ENCODE measurements at regions not wholly inside any gene's neighbourhood (a gene's known extent, or its start where the extent isn't known, plus 50 kb on each side); places are given as distances from the start of the nearest gene placed in this dataset.
"Not testable (repeated sequence)": the region's sequence is repeated elsewhere in the genome, so short reads cannot be mapped to it uniquely, and the experiment has no call there.

- Histone ChIP-seq H4K20me1 (ENCODE audit: insufficient read depth, low read length, poor library complexity, severe bottlenecking) (no peaks in the 10 kb centered on the region), H3K36me3 (ENCODE audit: insufficient read depth, low read length) (no peaks in the 10 kb centered on the region), H3K4me1 (ENCODE audit: insufficient read depth, low read length, poor library complexity, severe bottlenecking) (no peaks in the 10 kb centered on the region), H2AFZ (ENCODE audit: low read length) (no peak overlapping the region), H3K79me2 (ENCODE audit: insufficient read depth, low read length) (no peaks in the 10 kb centered on the region), H3K9ac (ENCODE audit: low read depth, low read length, poor library complexity, severe bottlenecking) (no peak overlapping the region), H3K9me3 (ENCODE audit: insufficient read depth, low read depth, low read length) (no peaks in the 10 kb centered on the region), H3K27me3 (ENCODE audit: insufficient read depth, low read length, poor library complexity, severe bottlenecking) (no peaks in the 10 kb centered on the region), H3K4me3 (ENCODE audit: low read length, poor library complexity, severe bottlenecking) (no peak overlapping the region), H3F3A (ENCODE audit: low read depth) (no peaks in the 10 kb centered on the region), H3K9me2 (replicated peaks; ENCODE audit: low read depth, low read length) (no peaks in the 10 kb centered on the region), H3K4me2 (ENCODE audit: low read depth, low read length, poor library complexity, severe bottlenecking) (no peak overlapping the region)
- no peak for TF ChIP-seq EZH2phosphoT487 (IDR thresholded peaks at IDR 0.05; ENCODE audit: borderline replicate concordance)
- no peak for TF ChIP-seq CTCF (conservative IDR thresholded peaks at IDR 0.05; ENCODE audit: low read length)
These were observed 85.3 kb upstream of the PCLO start for GRCh38 chr7:83248000-83248399.

- H4K20me1 ChIP-seq (ENCODE audit: insufficient read depth, low read length, poor library complexity, severe bottlenecking); H3K4me3 ChIP-seq (ENCODE audit: low read length, poor library complexity, severe bottlenecking): not testable (repeated sequence)
These were observed 56.5 kb upstream of the PCLO start for GRCh38 chr7:83219231-83219630.

GRCh38 chr7:83212883-83213282 lies 50.2 kb upstream of the PCLO start:
- Histone ChIP-seq H3K27me3 (ENCODE audit: insufficient read depth, low read length, poor library complexity, severe bottlenecking) (no peaks in the 10 kb centered on the region), H3F3A (ENCODE audit: low read depth) (no peaks in the 10 kb centered on the region), H4K20me1 (ENCODE audit: insufficient read depth, low read length, poor library complexity, severe bottlenecking) (no peaks in the 10 kb centered on the region), H3K4me2 (ENCODE audit: low read depth, low read length, poor library complexity, severe bottlenecking) (no peak overlapping the region), H3K4me1 (ENCODE audit: insufficient read depth, low read length, poor library complexity, severe bottlenecking) (no peaks in the 10 kb centered on the region), H3K9me2 (replicated peaks; ENCODE audit: low read depth, low read length) (no peaks in the 10 kb centered on the region), H3K9ac (ENCODE audit: low read depth, low read length, poor library complexity, severe bottlenecking) (no peak overlapping the region), H3K79me2 (ENCODE audit: insufficient read depth, low read length) (no peaks in the 10 kb centered on the region), H3K36me3 (ENCODE audit: insufficient read depth, low read length) (no peaks in the 10 kb centered on the region), H3K4me3 (ENCODE audit: low read length, poor library complexity, severe bottlenecking) (no peak overlapping the region), H3K9me3 (ENCODE audit: insufficient read depth, low read depth, low read length) (no peaks in the 10 kb centered on the region), H2AFZ (ENCODE audit: low read length) (no peak overlapping the region)
- TF ChIP-seq CTCF (conservative IDR thresholded peaks at IDR 0.05; ENCODE audit: low read length) (no peak), EZH2phosphoT487 (IDR thresholded peaks at IDR 0.05; ENCODE audit: borderline replicate concordance) (no peak)

More at GRCh38 chr7:83219231-83219630, 56.5 kb upstream of the PCLO start:
- H3K9me3 ChIP-seq (ENCODE audit: insufficient read depth, low read depth, low read length); H3K36me3 ChIP-seq (ENCODE audit: insufficient read depth, low read length); H3K9me2 ChIP-seq (replicated peaks; ENCODE audit: low read depth, low read length); H3F3A ChIP-seq (ENCODE audit: low read depth); H3K4me2 ChIP-seq (ENCODE audit: low read depth, low read length, poor library complexity, severe bottlenecking); H3K79me2 ChIP-seq (ENCODE audit: insufficient read depth, low read length); H3K27me3 ChIP-seq (ENCODE audit: insufficient read depth, low read length, poor library complexity, severe bottlenecking); H2AFZ ChIP-seq (ENCODE audit: low read length); H3K9ac ChIP-seq (ENCODE audit: low read depth, low read length, poor library complexity, severe bottlenecking); H3K4me1 ChIP-seq (ENCODE audit: insufficient read depth, low read length, poor library complexity, severe bottlenecking): not testable (repeated sequence)
